DMS79 (cell line): ENCODE measurements at regions not wholly inside any gene's neighbourhood (a gene's known extent, or its start where the extent isn't known, plus 50 kb on each side); places are given as distances from the start of the nearest gene placed in this dataset.

ENCODE experiments used
- DNase-seq: peaks from one replicate; lab custom pipeline; 2025; lab: John Stamatoyannopoulos, UW

- DNase-seq = no peak
These were observed 204.0 kb upstream of the ID2 start for GRCh38 chr2:8477552-8478470.

GRCh38 chr2:8478471-8478793 is 203.4 kb upstream of the ID2 start:
- no peak for DNase-seq

GRCh38 chr2:8479298-8479697 is 202.6 kb upstream of the ID2 start:
- no peak for DNase-seq

DNA sequence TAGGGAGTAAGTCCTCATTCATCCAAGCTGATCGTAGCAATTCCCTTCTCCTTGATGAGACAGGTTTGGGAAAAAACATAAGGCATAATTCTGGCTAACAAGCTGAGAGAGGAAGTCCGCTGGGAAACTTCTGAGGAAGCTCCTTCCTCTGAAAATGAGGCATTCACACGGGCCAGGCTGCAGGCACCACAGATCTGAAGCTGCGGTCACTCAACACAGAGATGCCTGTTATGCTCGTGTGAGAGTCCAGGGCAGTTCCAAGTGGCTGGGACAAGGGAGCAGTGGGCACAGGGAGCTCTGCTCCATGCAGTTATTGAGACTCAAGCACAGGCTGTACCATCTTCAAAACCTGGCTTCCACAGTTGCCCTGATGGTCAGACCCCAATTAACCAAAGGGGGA is 200.9 kb upstream of the ID2 start:
- no peak for DNase-seq

DNA sequence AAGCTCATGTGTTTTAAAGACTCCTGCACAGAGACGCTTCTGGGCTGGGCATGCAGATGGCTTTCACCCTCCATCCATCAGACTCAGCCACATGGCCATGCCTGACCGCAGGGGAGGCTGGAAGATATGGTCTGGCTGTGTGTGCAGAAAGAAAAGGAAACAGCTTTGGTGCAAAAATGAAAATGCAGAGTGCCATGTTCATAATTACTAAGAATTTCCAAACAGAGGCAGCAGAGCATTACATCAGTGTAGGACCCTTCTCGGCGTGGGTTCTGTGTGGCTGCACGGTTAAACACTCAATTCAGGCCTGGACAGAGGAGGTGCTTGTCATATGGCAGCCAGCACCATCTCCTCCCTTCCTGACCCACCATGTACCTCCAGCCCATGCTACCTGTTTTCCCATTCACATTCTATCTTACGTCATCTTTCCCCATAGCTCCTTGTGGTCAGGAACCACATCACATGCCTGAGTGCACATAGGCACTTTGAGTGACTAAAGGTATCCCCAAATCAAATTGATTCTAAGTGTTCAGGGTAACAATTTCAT is 200.3 kb upstream of the ID2 start:
- no peak for DNase-seq

GRCh38 chr2:8482432-8482831 is 199.4 kb upstream of the ID2 start:
- no peak for DNase-seq

DNA sequence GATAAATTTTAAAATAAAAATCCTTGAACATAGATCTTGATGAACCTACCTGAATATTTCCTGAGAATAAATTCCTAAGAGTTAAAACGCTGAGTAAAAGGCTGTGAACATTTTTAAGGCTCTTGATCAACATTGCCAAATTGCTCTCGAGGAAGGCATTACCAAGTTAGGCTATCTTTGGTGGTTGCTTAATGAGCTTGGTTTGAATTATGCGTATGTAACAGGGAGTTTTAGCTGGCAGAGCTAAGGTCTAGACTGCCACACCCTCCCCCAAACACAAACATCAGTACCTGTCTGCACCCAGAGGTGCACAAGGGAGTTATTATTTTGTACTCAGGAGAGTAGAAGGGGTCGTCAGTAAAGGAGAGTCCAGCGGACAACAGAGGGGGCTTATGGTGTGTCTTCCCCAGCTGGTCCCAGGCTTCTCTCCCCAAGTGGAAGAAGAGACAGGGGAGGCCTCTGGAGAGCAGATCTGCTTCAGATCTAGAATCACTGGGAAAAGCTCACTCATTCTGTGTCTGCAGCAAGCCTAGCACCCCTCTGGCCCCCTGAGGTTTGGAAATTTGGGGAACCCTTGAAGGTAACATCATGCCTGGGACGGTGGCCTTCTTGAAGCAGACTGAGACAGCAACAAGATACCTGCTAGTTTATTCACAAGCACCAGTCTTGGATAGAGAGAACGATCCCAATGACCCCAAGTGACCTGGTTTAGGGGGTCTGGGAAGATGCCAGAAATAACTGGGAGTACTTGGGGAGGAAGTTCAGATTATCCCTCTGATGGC is 197.2 kb upstream of the ID2 start:
- DNase-seq = no peak

GRCh38 chr2:8485736-8486135 is 196.1 kb upstream of the ID2 start:
- no peak for DNase-seq

- no peak for DNase-seq
These were observed 195.7 kb upstream of the ID2 start for GRCh38 chr2:8486141-8486540.

GRCh38 chr2:8487461-8487932 is 194.4 kb upstream of the ID2 start:
- no peak for DNase-seq

DNA sequence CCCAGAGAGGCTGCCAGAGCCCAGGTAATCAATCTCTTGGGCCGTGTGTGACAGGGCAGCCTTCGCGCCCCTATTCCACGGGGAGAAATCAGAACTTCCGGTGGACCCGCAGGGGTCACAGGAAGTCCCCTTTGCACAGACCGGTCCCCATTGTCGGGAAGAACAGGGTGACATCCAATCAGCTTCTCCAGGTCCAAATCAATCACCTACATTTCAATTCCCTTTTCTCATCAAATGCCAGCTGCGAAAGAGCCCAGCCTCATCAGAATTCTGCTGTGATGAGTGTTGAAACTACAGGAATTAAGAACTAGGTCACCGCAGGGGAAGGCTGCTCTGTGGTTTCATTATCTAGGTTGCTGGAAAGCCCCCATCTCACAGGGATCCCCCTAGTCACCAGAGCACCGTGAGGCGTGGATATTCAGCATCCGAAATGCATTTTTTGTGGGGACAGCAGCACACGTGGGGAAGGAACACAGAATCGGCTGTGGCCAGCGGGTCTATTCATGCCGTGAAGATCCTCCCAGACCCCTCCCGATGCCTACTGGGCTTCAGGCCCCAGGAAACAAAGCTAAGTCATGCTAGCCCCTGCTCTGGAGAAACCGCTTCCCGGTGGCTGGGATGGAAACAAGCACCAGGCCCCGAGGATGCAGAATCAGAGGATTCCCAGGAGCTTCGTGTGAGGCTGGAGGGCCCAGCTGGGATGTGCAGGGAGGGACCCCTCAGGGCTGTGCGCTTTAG is 193.7 kb upstream of the ID2 start:
- DNase-seq = no peak

DNA sequence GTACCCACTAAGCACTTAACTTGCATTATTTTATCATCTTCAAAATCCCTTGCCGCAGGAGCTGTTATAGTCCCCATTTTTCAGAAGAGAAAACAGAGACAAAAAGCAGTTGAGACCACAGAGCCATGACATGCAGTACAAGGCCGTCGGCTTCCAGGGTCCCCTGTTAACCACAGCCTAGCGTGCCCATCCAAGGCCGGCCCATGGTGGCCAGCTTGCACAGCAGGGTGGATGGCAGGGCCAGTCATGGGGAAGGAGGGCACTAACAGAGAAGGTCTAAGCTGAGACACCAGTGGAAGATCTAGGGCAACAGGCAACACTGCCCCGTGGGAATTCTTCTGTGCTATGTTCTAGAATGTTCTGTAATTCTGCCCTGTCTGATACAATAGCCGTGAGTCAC is 192.6 kb upstream of the ID2 start:
- no peak for DNase-seq

- no peak for DNase-seq
These were observed 192.1 kb upstream of the ID2 start for GRCh38 chr2:8489751-8490150.

DNA sequence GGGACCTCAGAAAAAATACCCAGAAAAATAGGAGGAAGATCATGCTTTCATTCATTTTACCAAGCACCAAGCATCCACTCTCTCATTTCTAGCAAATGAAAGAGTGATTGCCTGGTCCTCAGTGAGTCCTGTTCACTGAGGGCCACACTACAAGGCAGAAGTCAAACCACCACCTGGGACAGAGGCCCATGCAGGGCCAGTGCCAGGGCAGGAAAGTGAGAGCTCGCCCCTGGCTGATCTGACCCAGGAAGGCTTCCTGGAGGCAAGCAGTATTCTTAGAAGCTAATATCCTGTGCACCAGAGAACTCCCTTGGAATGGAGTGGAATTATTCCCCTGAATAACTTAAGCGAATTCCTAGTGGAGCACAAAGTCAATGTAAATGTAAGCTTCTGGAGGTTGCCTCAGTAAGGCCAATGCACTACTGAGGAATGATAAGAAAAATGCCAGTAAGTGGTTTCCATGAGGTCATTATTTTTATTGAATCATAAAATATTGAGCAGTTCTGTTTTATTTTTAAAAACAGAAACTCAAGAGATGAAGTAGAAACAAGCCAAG is 191.6 kb upstream of the ID2 start:
- DNase-seq = no peak

DNA sequence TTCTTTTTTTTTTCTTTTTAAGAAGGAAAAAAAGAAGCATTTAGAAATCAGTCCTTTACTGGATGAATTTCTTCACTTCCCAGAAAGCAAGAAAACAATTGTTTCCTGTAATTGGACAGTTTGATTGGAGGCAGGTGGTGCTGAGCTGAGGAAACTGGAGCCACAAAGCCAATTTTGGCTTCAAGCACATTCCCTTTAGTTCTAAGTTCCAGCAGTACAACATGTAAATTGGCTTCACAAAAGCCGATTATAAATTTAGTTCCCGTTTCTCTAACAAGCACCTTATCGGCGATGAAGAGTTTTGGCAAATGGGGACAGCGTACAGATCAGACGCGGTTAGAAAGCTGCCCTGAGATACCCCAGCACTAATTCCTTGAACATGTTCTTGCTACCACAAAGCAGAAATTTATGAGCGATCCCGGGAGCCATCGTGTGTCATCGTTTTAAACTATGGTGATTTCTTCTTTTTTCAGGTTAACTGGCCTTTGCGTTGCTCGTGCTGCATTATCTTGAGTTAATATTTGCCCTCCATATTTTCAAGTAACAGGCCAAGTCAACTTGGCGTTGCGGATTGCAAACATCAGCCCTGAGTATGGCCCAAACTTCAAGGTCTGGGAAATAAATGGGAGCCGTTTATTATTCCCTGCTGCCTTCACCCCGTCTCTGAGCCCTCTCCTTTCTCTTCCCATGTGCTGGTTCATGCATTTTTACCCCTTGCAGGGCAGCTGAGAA is 190.4 kb upstream of the ID2 start:
- DNase-seq = no peak

DNA sequence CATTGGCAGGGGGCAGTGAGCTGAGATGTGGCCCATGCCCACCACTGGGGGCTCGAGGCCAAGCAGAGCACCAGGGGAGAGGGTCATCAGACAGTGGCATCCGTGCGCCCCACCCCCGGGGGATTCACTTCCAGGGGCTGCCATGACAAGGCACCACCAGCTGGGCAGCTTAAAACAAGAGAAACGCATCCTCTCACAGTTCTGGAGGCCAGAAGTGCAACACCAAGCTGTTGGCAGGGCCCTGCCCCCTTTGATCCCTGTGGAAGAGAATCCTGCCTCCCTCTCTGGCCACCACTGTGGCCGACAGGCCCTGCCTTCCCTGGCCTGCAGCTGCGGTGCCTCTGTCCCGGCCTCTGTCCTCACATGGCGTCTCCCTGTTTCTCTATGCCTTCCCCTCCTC is 187.7 kb upstream of the ID2 start:
- DNase-seq = no peak

GRCh38 chr2:8494589-8494988 is 187.3 kb upstream of the ID2 start:
- no peak for DNase-seq

DNA sequence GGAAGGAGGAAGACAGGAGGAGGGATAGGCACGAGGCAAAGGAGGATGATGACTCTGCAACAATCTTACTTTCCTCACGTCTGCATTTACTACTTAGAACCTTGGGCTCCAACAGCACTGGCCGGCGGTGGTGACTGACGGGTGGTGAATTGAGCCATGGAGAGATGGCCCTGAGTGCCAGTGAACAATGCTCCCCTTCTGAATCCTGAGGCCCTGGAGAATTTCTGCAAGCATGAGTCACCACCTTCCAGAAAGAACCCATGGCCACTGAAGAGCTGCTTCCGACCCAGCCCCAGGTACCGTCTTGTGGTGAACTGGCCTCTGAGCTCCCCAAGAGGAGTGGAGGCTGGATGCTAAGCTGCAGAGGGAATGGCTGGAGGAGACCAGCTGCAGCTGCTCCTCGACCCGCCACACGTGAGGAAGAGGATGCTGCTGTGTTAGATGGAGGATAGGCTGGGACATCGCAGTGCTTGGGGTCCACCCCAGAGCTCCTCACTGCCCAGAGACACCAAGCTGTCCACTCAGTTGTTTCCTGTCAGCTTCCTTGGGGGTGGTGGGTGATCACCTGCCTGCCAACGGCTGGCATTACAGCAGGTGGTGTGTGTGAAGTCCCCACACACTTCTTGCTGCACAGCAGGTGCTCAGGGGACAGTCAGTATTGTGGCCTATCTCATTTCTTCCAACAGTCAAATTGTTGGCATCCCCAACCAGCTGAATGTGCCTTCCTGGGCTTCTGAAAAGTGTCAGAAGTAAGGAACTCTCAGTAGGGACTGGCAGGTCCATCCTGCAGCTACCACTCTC is 186.5 kb upstream of the ID2 start:
- no peak for DNase-seq

DNA sequence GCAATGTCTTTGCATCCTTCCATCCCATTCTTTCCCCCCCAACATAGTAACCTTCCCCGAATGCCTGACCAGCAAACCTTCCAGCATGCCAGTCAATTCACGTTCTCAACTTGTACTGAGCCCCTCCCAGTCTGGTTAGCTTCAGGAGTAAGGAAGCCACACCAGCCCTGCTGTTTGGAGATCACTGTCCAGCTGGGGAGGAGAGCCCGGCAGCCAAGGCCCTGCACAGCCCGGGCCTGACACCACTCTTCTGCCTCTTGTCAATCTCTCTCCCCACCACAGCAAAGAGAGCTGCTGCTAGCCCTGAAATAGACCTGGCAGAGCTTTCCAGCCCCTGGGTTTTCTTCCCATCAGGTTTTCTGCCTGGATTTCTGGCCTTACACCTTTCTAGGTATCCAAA is 185.8 kb upstream of the ID2 start:
- no peak for DNase-seq

DNA sequence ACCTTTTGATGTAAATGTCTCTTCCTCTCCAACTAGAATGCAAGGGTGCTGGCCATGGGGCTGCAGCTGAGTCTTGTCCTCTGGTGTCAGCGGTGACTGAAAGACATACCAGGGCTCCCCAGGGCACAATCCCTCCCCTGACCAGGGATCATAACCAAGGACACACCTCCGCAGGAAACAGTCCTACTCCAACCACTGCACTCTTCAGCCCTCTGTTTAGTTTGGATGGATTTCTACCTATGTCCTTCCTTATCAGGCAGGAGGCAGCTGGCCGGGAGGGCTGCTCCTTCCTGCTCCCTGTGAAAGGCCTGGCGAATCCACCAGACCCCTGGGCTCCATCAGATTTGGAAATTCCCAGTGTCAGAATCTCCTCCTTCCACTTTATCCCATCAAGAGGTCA is 185.2 kb upstream of the ID2 start:
- DNase-seq = no peak

DNA sequence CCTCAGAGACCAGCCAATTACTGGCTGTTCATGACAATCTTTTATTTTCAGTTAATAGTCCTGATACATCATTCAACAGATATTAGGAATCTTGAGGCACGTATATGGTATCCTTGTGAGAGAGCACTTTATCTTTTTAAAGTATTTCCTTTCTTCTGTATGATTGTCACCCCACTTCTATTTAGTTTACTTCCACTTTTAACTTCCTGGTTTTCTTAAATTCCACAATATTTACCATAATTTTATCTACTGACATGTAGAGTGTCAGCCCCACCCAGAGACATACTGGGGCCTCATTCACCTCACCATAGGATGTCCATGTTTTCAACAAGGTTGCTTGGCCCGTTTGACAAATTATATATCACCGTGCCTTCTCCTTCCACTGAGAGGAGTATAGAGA is 182.9 kb upstream of the ID2 start:
- no peak for DNase-seq
